ENCODE measurements at regions not wholly inside any gene's neighbourhood (a gene's known extent, or its start where the extent isn't known, plus 50 kb on each side); places are given as distances from the start of the nearest gene placed in this dataset.

GRCh38 chr4:136731025-136731424, 801.3 kb downstream of the PCDH18 start:
- H3K36me3 ChIP-seq (ENCODE audit: control insufficient read depth in 2 of 2, insufficient read depth in 1 of 2, low read length in 2 of 2) = no peaks in the 10 kb centered on the region
- no peaks in the 10 kb centered on the region for H3K9me3 ChIP-seq (ENCODE audit: control insufficient read depth, insufficient read depth, low read depth, low read length)
- TF ChIP-seq ZBTB11 (tag by site-specific recombination; conservative IDR thresholded peaks at IDR 0.05; ENCODE audit: low read depth) (no peak), ZFP37 (tag by site-specific recombination; IDR thresholded peaks at IDR 0.05) (no peak), ZSCAN23 (tag by site-specific recombination; IDR thresholded peaks at IDR 0.05) (no peak)
- H3K27ac ChIP-seq (ENCODE audit: extremely low read depth, low read depth, low read length) = no peak overlapping the region
- no peak overlapping the region for H3K4me3 ChIP-seq (ENCODE audit: low read depth, low read length)
- POLR2A ChIA-PET = no interaction called here
- no peaks in the 10 kb centered on the region for H3K4me1 ChIP-seq (ENCODE audit: control insufficient read depth, insufficient read depth, low read length)
- CTCF ChIA-PET = interaction anchor here (0.6 kb wide), 1 partner anchor 58 kb away, joined by 3 read pairs; no protein-coding TSS in a partner anchor

GRCh38 chr4:136725286-136726081, 806.8 kb downstream of the PCDH18 start:
- ChIA-PET POLR2A (no interaction called here), CTCF (no interaction called here)
- Histone ChIP-seq H3K27ac (ENCODE audit: extremely low read depth, low read depth, low read length) (no peak overlapping the region), H3K9me3 (ENCODE audit: control insufficient read depth, insufficient read depth, low read depth, low read length) (no peaks in the 10 kb centered on the region), H3K36me3 (ENCODE audit: control insufficient read depth in 2 of 2, insufficient read depth in 1 of 2, low read length in 2 of 2) (no peaks in the 10 kb centered on the region), H3K4me1 (ENCODE audit: control insufficient read depth, insufficient read depth, low read length) (no peaks in the 10 kb centered on the region), H3K4me3 (ENCODE audit: low read depth, low read length) (no peak overlapping the region)
- TF ChIP-seq ZBTB7A (tag by site-specific recombination; IDR thresholded peaks at IDR 0.05; ENCODE audit: low read depth) (no peak), ZNF449 (tag by site-specific recombination; IDR thresholded peaks at IDR 0.05) (no peak), EGR2 (tag by site-specific recombination; IDR thresholded peaks at IDR 0.05; ENCODE audit: low read depth) (no peak), ZNF280D (tag by site-specific recombination; IDR thresholded peaks at IDR 0.05) (no peak), ZNF239 (tag by site-specific recombination; IDR thresholded peaks at IDR 0.05) (no peak), ZSCAN23 (tag by site-specific recombination; IDR thresholded peaks at IDR 0.05) (no peak), ZNF596 (tag by site-specific recombination; IDR thresholded peaks at IDR 0.05) (no peak), ZNF302 (tag by site-specific recombination; IDR thresholded peaks at IDR 0.05; ENCODE audit: low read depth) (no peak), ATF2 (tag by site-specific recombination; IDR thresholded peaks at IDR 0.05; ENCODE audit: low read depth) (no peak), KLF16 (tag by site-specific recombination; IDR thresholded peaks at IDR 0.05) (no peak), ZFP3 (tag by site-specific recombination; IDR thresholded peaks at IDR 0.05; ENCODE audit: low read depth) (no peak), ZNF580 (tag by site-specific recombination; IDR thresholded peaks at IDR 0.05) (no peak), ZNF138 (tag by site-specific recombination; IDR thresholded peaks at IDR 0.05; ENCODE audit: borderline replicate concordance) (no peak), ZNF211 (tag by site-specific recombination; IDR thresholded peaks at IDR 0.05; ENCODE audit: low read depth) (no peak), ZSCAN30 (tag by site-specific recombination; IDR thresholded peaks at IDR 0.05) (no peak), ZNF777 (tag by site-specific recombination; IDR thresholded peaks at IDR 0.05; ENCODE audit: borderline replicate concordance) (no peak), ZIC2 (tag by site-specific recombination; IDR thresholded peaks at IDR 0.05) (no peak), KLF7 (tag by site-specific recombination; IDR thresholded peaks at IDR 0.05; ENCODE audit: borderline replicate concordance) (no peak), MEIS1 (CRISPR knock-in tag; IDR thresholded peaks at IDR 0.05; ENCODE audit: borderline replicate concordance) (no peak)
